Vagina (tissue), 2 donors: ENCODE measurements at regions not wholly inside any gene's neighbourhood (a gene's known extent, or its start where the extent isn't known, plus 50 kb on each side); places are given as distances from the start of the nearest gene placed in this dataset.

Experiments used
- POLR2A ChIP-seq, 2 donors: fragments of 450-650 bp; IDR thresholded peaks; one replicate each; pipeline ENCODE4 v1.6.1; 2017; ENCODE audit warnings: antibody characterized with exemption in 2 of 2, mild to moderate bottlenecking in 2 of 2, moderate library complexity in 2 of 2
- TF ChIP-seq, protein P1 (sequence below), 3 experiments: fragments of 450-650 bp in 2 of 3; fragments of 200-600 bp in 1 of 3; sonication (generic) in 1 of 3; IDR thresholded peaks; one replicate each; pipeline ENCODE4 v1.5.1; 2017 to 2019; ENCODE audit warnings: antibody characterized with exemption in 3 of 3, mild to moderate bottlenecking in 2 of 3, moderate library complexity in 2 of 3

DNA sequence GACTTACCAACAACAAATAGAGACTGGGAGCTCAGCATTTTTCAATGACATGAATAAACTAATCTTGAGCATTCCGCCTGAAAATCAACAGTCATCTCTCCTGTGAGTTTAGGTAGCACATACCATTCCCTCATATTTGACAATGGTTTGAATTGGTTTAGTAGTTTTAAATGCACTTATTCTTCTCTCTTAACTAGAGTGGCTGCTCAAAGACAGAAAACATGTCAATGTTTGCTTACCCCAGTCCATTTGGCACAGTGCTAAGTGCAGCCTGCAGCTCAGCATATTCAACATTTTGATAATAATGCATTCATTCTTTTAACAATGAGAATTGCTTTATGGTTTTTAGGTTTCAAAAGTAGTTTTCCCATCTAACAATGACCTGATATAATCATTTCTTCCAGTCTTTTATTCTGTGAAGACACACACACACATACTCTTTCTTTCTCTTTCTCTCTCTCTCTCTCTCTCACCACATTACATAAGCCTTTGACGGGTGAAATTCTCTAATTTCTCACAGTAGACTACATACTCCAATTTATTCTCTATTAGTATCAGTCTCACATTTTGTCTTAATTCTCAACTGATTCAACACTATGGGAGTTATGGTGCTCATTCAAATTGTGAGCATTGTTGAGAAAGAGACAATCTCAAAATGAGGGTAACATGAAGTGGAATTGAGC, 432.3 kb downstream of the LRRIQ3 start:
- TF ChIP-seq, protein P1, sequence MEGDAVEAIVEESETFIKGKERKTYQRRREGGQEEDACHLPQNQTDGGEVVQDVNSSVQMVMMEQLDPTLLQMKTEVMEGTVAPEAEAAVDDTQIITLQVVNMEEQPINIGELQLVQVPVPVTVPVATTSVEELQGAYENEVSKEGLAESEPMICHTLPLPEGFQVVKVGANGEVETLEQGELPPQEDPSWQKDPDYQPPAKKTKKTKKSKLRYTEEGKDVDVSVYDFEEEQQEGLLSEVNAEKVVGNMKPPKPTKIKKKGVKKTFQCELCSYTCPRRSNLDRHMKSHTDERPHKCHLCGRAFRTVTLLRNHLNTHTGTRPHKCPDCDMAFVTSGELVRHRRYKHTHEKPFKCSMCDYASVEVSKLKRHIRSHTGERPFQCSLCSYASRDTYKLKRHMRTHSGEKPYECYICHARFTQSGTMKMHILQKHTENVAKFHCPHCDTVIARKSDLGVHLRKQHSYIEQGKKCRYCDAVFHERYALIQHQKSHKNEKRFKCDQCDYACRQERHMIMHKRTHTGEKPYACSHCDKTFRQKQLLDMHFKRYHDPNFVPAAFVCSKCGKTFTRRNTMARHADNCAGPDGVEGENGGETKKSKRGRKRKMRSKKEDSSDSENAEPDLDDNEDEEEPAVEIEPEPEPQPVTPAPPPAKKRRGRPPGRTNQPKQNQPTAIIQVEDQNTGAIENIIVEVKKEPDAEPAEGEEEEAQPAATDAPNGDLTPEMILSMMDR (IDR thresholded peaks at IDR 0.05): no peak
- TF ChIP-seq POLR2A (IDR thresholded peaks at IDR 0.05): no peak
